Duodenal mucosa (tissue), 2 donors: ENCODE measurements at regions not wholly inside any gene's neighbourhood (a gene's known extent, or its start where the extent isn't known, plus 50 kb on each side); places are given as distances from the start of the nearest gene placed in this dataset.
"Not testable (repeated sequence)": the region's sequence is repeated elsewhere in the genome, so short reads cannot be mapped to it uniquely, and the experiment has no call there.

Experiments
- H3K27ac ChIP-seq: one replicate; pipeline ENCODE4 v1.7.0; 2013; ENCODE audit warnings: low read depth, low read length
- H3K27me3 ChIP-seq, 2 donors: one replicate each; pipeline ENCODE4 v1.7.0; 2013; ENCODE audit warnings: low read length in 2 of 2, control low read depth in 1 of 2; ENCODE audit not compliant: insufficient read depth in 2 of 2, control insufficient read depth in 1 of 2
- H3K36me3 ChIP-seq, 2 donors: one replicate each; pipeline ENCODE4 v1.7.0; 2013; ENCODE audit warnings: low read length in 2 of 2, control low read depth in 1 of 2; ENCODE audit not compliant: insufficient read depth in 2 of 2, control insufficient read depth in 1 of 2
- H3K4me1 ChIP-seq, 2 donors: one replicate each; pipeline ENCODE4 v1.7.0; 2013; ENCODE audit warnings: low read length in 2 of 2, control low read depth in 1 of 2; ENCODE audit not compliant: insufficient read depth in 2 of 2, control insufficient read depth in 1 of 2
- H3K4me3 ChIP-seq, 2 donors: one replicate each; pipeline ENCODE4 v1.7.0; 2013; ENCODE audit warnings: low read length in 2 of 2, low read depth in 1 of 2
- H3K9ac ChIP-seq, 2 donors: one replicate each; pipeline ENCODE4 v1.7.0; 2013; ENCODE audit warnings: low read length in 2 of 2, low read depth in 1 of 2
- H3K9me3 ChIP-seq, 2 donors: one replicate each; pipeline ENCODE4 v1.7.0; 2013; ENCODE audit warnings: low read length in 2 of 2, control low read depth in 1 of 2; ENCODE audit not compliant: control insufficient read depth in 1 of 2

GRCh38 chr5:144596517-144596916 is 425.8 kb downstream of the KCTD16 start:
- Histone ChIP-seq H3K27ac (no peak overlapping the region), H3K36me3 (no peaks in the 10 kb centered on the region), H3K4me3 (no peak overlapping the region), H3K27me3 (peaks cover 5 to 7% of the 10 kb centered on the region in 2 donors), H3K4me1 (no peaks in the 10 kb centered on the region), H3K9ac (no peak overlapping the region), H3K9me3 (no peaks in the 10 kb centered on the region)

- Histone ChIP-seq H3K27ac (no peak overlapping the region), H3K27me3 (peaks cover 5 to 7% of the 10 kb centered on the region in 2 donors)
These were observed 424.2 kb downstream of the KCTD16 start for GRCh38 chr5:144594919-144595318.

GRCh38 chr5:144594234-144594633 is 423.6 kb downstream of the KCTD16 start:
- not testable (repeated sequence) for H3K4me3 ChIP-seq, H3K9me3 ChIP-seq, H3K27me3 ChIP-seq, H3K9ac ChIP-seq, H3K27ac ChIP-seq, H3K4me1 ChIP-seq, H3K36me3 ChIP-seq

More at GRCh38 chr5:144594919-144595318, 424.2 kb downstream of the KCTD16 start:
- H3K4me3 ChIP-seq = no peak overlapping the region
- H3K4me1 ChIP-seq = no peaks in the 10 kb centered on the region
- no peak overlapping the region for H3K9ac ChIP-seq
- no peaks in the 10 kb centered on the region for H3K36me3 ChIP-seq
- no peaks in the 10 kb centered on the region for H3K9me3 ChIP-seq

GRCh38 chr5:144585681-144586080 is 415.0 kb downstream of the KCTD16 start:
- H3K9ac ChIP-seq = no peak overlapping the region
- no peak overlapping the region for H3K4me3 ChIP-seq
- H3K27ac ChIP-seq = no peak overlapping the region
- H3K9me3 ChIP-seq = no peaks in the 10 kb centered on the region
- no peaks in the 10 kb centered on the region for H3K4me1 ChIP-seq
- no peaks in the 10 kb centered on the region for H3K27me3 ChIP-seq
- no peaks in the 10 kb centered on the region for H3K36me3 ChIP-seq

- Histone ChIP-seq H3K27ac (no peak overlapping the region), H3K9me3 (no peaks in the 10 kb centered on the region), H3K4me1 (no peaks in the 10 kb centered on the region), H3K4me3 (no peak overlapping the region), H3K9ac (no peak overlapping the region), H3K27me3 (no peaks in the 10 kb centered on the region), H3K36me3 (no peaks in the 10 kb centered on the region)
These were observed 413.1 kb downstream of the KCTD16 start for GRCh38 chr5:144583541-144584449.

- Histone ChIP-seq H3K27me3 (no peaks in the 10 kb centered on the region), H3K36me3 (no peaks in the 10 kb centered on the region), H3K27ac (no peak overlapping the region), H3K4me3 (no peak overlapping the region), H3K4me1 (no peaks in the 10 kb centered on the region), H3K9ac (no peak overlapping the region), H3K9me3 (no peaks in the 10 kb centered on the region)
These were observed 411.4 kb downstream of the KCTD16 start for GRCh38 chr5:144582066-144582465.

GRCh38 chr5:144581044-144581443 is 410.4 kb downstream of the KCTD16 start:
- Histone ChIP-seq H3K9ac (no peak overlapping the region), H3K36me3 (no peaks in the 10 kb centered on the region), H3K27me3 (no peaks in the 10 kb centered on the region), H3K27ac (no peak overlapping the region), H3K9me3 (no peaks in the 10 kb centered on the region), H3K4me3 (no peak overlapping the region), H3K4me1 (no peaks in the 10 kb centered on the region)

GRCh38 chr5:144577676-144578075 is 407.0 kb downstream of the KCTD16 start:
- no peaks in the 10 kb centered on the region for H3K9me3 ChIP-seq

GRCh38 chr5:144575736-144576135 is 405.1 kb downstream of the KCTD16 start:
- Histone ChIP-seq H3K4me1 (no peaks in the 10 kb centered on the region), H3K27ac (no peak overlapping the region), H3K9ac (no peak overlapping the region), H3K4me3 (no peak overlapping the region), H3K27me3 (no peaks in the 10 kb centered on the region), H3K9me3 (no peaks in the 10 kb centered on the region), H3K36me3 (no peaks in the 10 kb centered on the region)

More at GRCh38 chr5:144577676-144578075, 407.0 kb downstream of the KCTD16 start:
- Histone ChIP-seq H3K4me3 (no peak overlapping the region), H3K36me3 (no peaks in the 10 kb centered on the region), H3K4me1 (no peaks in the 10 kb centered on the region), H3K27me3 (no peaks in the 10 kb centered on the region), H3K27ac (no peak overlapping the region), H3K9ac (no peak overlapping the region)

GRCh38 chr5:144567421-144567780 is 396.7 kb downstream of the KCTD16 start:
- Histone ChIP-seq H3K27me3 (no peaks in the 10 kb centered on the region), H3K9ac (no peak overlapping the region), H3K4me1 (no peaks in the 10 kb centered on the region), H3K4me3 (no peak overlapping the region), H3K9me3 (peaks cover 0 to 3% of the 10 kb centered on the region in 2 donors), H3K36me3 (no peaks in the 10 kb centered on the region), H3K27ac (no peak overlapping the region)
